ENCODE measurements at regions not wholly inside any gene's neighbourhood (a gene's known extent, or its start where the extent isn't known, plus 50 kb on each side); places are given as distances from the start of the nearest gene placed in this dataset.

GRCh38 chr2:129302106-129302505 lies 677.4 kb upstream of the RAB6C start:
- no peak for DNase-seq

- no peak for DNase-seq
Observed at GRCh38 chr2:129302561-129303183, 676.8 kb upstream of the RAB6C start.

GRCh38 chr2:129314120-129314519 lies 665.3 kb upstream of the RAB6C start:
- no peak for DNase-seq

GRCh38 chr2:129318581-129319421 lies 660.7 kb upstream of the RAB6C start:
- no peak for DNase-seq

GRCh38 chr2:129319422-129319717 lies 660.1 kb upstream of the RAB6C start:
- no peak for DNase-seq

GRCh38 chr2:129320288-129320687 lies 659.2 kb upstream of the RAB6C start:
- DNase-seq, result no peak

GRCh38 chr2:129324349-129324748 lies 655.1 kb upstream of the RAB6C start:
- DNase-seq, result no peak

GRCh38 chr2:129325151-129325550 lies 654.3 kb upstream of the RAB6C start:
- no peak for DNase-seq

GRCh38 chr2:129329574-129329973 lies 649.9 kb upstream of the RAB6C start:
- no peak for DNase-seq

GRCh38 chr2:129330504-129330903 lies 649.0 kb upstream of the RAB6C start:
- DNase-seq, result no peak

GRCh38 chr2:129331638-129332037 lies 647.8 kb upstream of the RAB6C start:
- no peak for DNase-seq

- no peak for DNase-seq
Observed at GRCh38 chr2:129334128-129334527, 645.3 kb upstream of the RAB6C start.

GRCh38 chr2:129334696-129335410 lies 644.6 kb upstream of the RAB6C start:
- no peak for DNase-seq

- DNase-seq, result no peak
Observed at GRCh38 chr2:129336276-129336675, 643.2 kb upstream of the RAB6C start.

- DNase-seq, result no peak
Observed at GRCh38 chr2:129337076-129337475, 642.4 kb upstream of the RAB6C start.

- DNase-seq, result no peak
Observed at GRCh38 chr2:129345540-129345939, 633.9 kb upstream of the RAB6C start.

- no peak for DNase-seq
Observed at GRCh38 chr2:129347486-129348217, 631.8 kb upstream of the RAB6C start.

GRCh38 chr2:129354631-129355030 lies 624.8 kb upstream of the RAB6C start:
- no peak for DNase-seq

GRCh38 chr2:129361688-129362087 lies 617.8 kb upstream of the RAB6C start:
- no peak for DNase-seq

GRCh38 chr2:129366263-129366662 lies 613.2 kb upstream of the RAB6C start:
- no peak for DNase-seq

- DNase-seq, result no peak
Observed at GRCh38 chr2:129367107-129367506, 612.4 kb upstream of the RAB6C start.

GRCh38 chr2:129369437-129369836 lies 610.0 kb upstream of the RAB6C start:
- DNase-seq, result no peak

- no peak for DNase-seq
Observed at GRCh38 chr2:129374452-129374851, 605.0 kb upstream of the RAB6C start.

All from stimulated activated CD4-positive, alpha-beta T cell treated with anti-CD3 and anti-CD28 coated beads, Interleukin-15, amount 100 ng/mL, for 24 hours (primary cell).